ENCODE measurements at regions not wholly inside any gene's neighbourhood (a gene's known extent, or its start where the extent isn't known, plus 50 kb on each side); places are given as distances from the start of the nearest gene placed in this dataset.

GRCh38 chr2:20150110-20150706 lies 74.7 kb downstream of the SDC1 start:
- Histone ChIP-seq H3K4me1 (ENCODE audit: insufficient read depth) (no peaks in the 10 kb centered on the region), H3K36me3 (ENCODE audit: insufficient read depth) (no peaks in the 10 kb centered on the region), H3K27ac (ENCODE audit: low read depth) (no peak overlapping the region), H3K4me3 (ENCODE audit: low read depth, low read length) (no peak overlapping the region)
- WGBS: 89% methylated on average over 5 of the region's 5 CpGs
- no peak for DNase-seq (ENCODE audit: extremely low spot score)

- WGBS: 74% methylated on average over 5 of the region's 5 CpGs
- no peak overlapping the region for H3K4me3 ChIP-seq (ENCODE audit: low read depth, low read length)
- no peak for DNase-seq (ENCODE audit: extremely low spot score)
- no peak overlapping the region for H3K27ac ChIP-seq (ENCODE audit: low read depth)
- no peaks in the 10 kb centered on the region for H3K4me1 ChIP-seq (ENCODE audit: insufficient read depth)
- no peaks in the 10 kb centered on the region for H3K36me3 ChIP-seq (ENCODE audit: insufficient read depth)
These were observed 75.3 kb downstream of the SDC1 start for GRCh38 chr2:20149703-20150030.

GRCh38 chr2:20148923-20149702 lies 75.8 kb downstream of the SDC1 start:
- no peaks in the 10 kb centered on the region for H3K36me3 ChIP-seq (ENCODE audit: insufficient read depth)
- H3K4me3 ChIP-seq (ENCODE audit: low read depth, low read length): no peak overlapping the region
- no peak for DNase-seq (ENCODE audit: extremely low spot score)
- no peaks in the 10 kb centered on the region for H3K4me1 ChIP-seq (ENCODE audit: insufficient read depth)
- 57% methylated on average over 12 of the region's 12 CpGs for WGBS
- H3K27ac ChIP-seq (ENCODE audit: low read depth): no peak overlapping the region

- WGBS: 67% methylated on average over 5 of the region's 5 CpGs
- Histone ChIP-seq H3K36me3 (ENCODE audit: insufficient read depth) (no peaks in the 10 kb centered on the region), H3K27ac (ENCODE audit: low read depth) (no peak overlapping the region), H3K4me3 (ENCODE audit: low read depth, low read length) (no peak overlapping the region), H3K4me1 (ENCODE audit: insufficient read depth) (no peaks in the 10 kb centered on the region)
- DNase-seq (ENCODE audit: extremely low spot score): no peak
These were observed 76.5 kb downstream of the SDC1 start for GRCh38 chr2:20148426-20148922.

- WGBS: 94% methylated on average over 3 of the region's 3 CpGs
These were observed 77.6 kb downstream of the SDC1 start for GRCh38 chr2:20147351-20147750.

GRCh38 chr2:20146401-20146800 lies 78.5 kb downstream of the SDC1 start:
- WGBS: 60% methylated on average over 2 of the region's 2 CpGs
- no peak overlapping the region for H3K4me3 ChIP-seq (ENCODE audit: low read depth, low read length)

More at GRCh38 chr2:20147351-20147750, 77.6 kb downstream of the SDC1 start:
- H3K36me3 ChIP-seq (ENCODE audit: insufficient read depth): no peaks in the 10 kb centered on the region
- H3K4me1 ChIP-seq (ENCODE audit: insufficient read depth): no peaks in the 10 kb centered on the region
- H3K27ac ChIP-seq (ENCODE audit: low read depth): no peak overlapping the region
- no peak for DNase-seq (ENCODE audit: extremely low spot score)
- no peak overlapping the region for H3K4me3 ChIP-seq (ENCODE audit: low read depth, low read length)

GRCh38 chr2:20145497-20146193 lies 79.3 kb downstream of the SDC1 start:
- WGBS: 63% methylated on average over 11 of the region's 11 CpGs
- DNase-seq (ENCODE audit: extremely low spot score): no peak
- Histone ChIP-seq H3K4me1 (ENCODE audit: insufficient read depth) (no peaks in the 10 kb centered on the region), H3K27ac (ENCODE audit: low read depth) (peak overlapping the region; percentile 70), H3K4me3 (ENCODE audit: low read depth, low read length) (no peak overlapping the region), H3K36me3 (ENCODE audit: insufficient read depth) (no peaks in the 10 kb centered on the region)

More at GRCh38 chr2:20146401-20146800, 78.5 kb downstream of the SDC1 start:
- DNase-seq (ENCODE audit: extremely low spot score): no peak
- Histone ChIP-seq H3K36me3 (ENCODE audit: insufficient read depth) (no peaks in the 10 kb centered on the region), H3K27ac (ENCODE audit: low read depth) (no peak overlapping the region), H3K4me1 (ENCODE audit: insufficient read depth) (no peaks in the 10 kb centered on the region)

GRCh38 chr2:20144861-20145260 lies 80.1 kb downstream of the SDC1 start:
- Histone ChIP-seq H3K27ac (ENCODE audit: low read depth) (peak overlapping the region; percentile 70), H3K4me3 (ENCODE audit: low read depth, low read length) (no peak overlapping the region), H3K36me3 (ENCODE audit: insufficient read depth) (no peaks in the 10 kb centered on the region), H3K4me1 (ENCODE audit: insufficient read depth) (no peaks in the 10 kb centered on the region)
- WGBS: 78% methylated on average over 6 of the region's 6 CpGs
- DNase-seq (ENCODE audit: extremely low spot score): no peak

GRCh38 chr2:20144196-20144595 lies 80.7 kb downstream of the SDC1 start:
- Histone ChIP-seq H3K36me3 (ENCODE audit: insufficient read depth) (no peaks in the 10 kb centered on the region), H3K4me3 (ENCODE audit: low read depth, low read length) (no peak overlapping the region), H3K4me1 (ENCODE audit: insufficient read depth) (no peaks in the 10 kb centered on the region), H3K27ac (ENCODE audit: low read depth) (peak overlapping the region; percentile 58)
- no peak for DNase-seq (ENCODE audit: extremely low spot score)
- 100% methylated on average over 1 of the region's 1 CpG for WGBS

- Histone ChIP-seq H3K4me1 (ENCODE audit: insufficient read depth) (no peaks in the 10 kb centered on the region), H3K36me3 (ENCODE audit: insufficient read depth) (no peaks in the 10 kb centered on the region), H3K27ac (ENCODE audit: low read depth) (no peak overlapping the region), H3K4me3 (ENCODE audit: low read depth, low read length) (no peak overlapping the region)
- 66% methylated on average over 5 of the region's 5 CpGs for WGBS
- no peak for DNase-seq (ENCODE audit: extremely low spot score)
These were observed 81.7 kb downstream of the SDC1 start for GRCh38 chr2:20143263-20143662.

GRCh38 chr2:20141806-20142205 lies 83.1 kb downstream of the SDC1 start:
- Histone ChIP-seq H3K36me3 (ENCODE audit: insufficient read depth) (no peaks in the 10 kb centered on the region), H3K27ac (ENCODE audit: low read depth) (no peak overlapping the region), H3K4me1 (ENCODE audit: insufficient read depth) (no peaks in the 10 kb centered on the region), H3K4me3 (ENCODE audit: low read depth, low read length) (no peak overlapping the region)
- 85% methylated on average over 8 of the region's 8 CpGs for WGBS
- DNase-seq (ENCODE audit: extremely low spot score): no peak

GRCh38 chr2:20141056-20141762 lies 83.7 kb downstream of the SDC1 start:
- H3K36me3 ChIP-seq (ENCODE audit: insufficient read depth): no peaks in the 10 kb centered on the region
- WGBS: 51% methylated on average over 9 of the region's 9 CpGs
- no peak overlapping the region for H3K27ac ChIP-seq (ENCODE audit: low read depth)
- H3K4me3 ChIP-seq (ENCODE audit: low read depth, low read length): no peak overlapping the region
- H3K4me1 ChIP-seq (ENCODE audit: insufficient read depth): no peaks in the 10 kb centered on the region
- no peak for DNase-seq (ENCODE audit: extremely low spot score)

- Histone ChIP-seq H3K36me3 (ENCODE audit: insufficient read depth) (no peaks in the 10 kb centered on the region), H3K4me3 (ENCODE audit: low read depth, low read length) (no peak overlapping the region), H3K27ac (ENCODE audit: low read depth) (no peak overlapping the region), H3K4me1 (ENCODE audit: insufficient read depth) (no peaks in the 10 kb centered on the region)
- 87% methylated on average over 11 of the region's 11 CpGs for WGBS
- DNase-seq (ENCODE audit: extremely low spot score): no peak
These were observed 84.4 kb downstream of the SDC1 start for GRCh38 chr2:20140321-20141055.

All from urinary bladder (tissue), 3 donors.